ENCODE measurements at regions not wholly inside any gene's neighbourhood (a gene's known extent, or its start where the extent isn't known, plus 50 kb on each side); places are given as distances from the start of the nearest gene placed in this dataset.

- H3K27ac Mint-ChIP-seq: no peak overlapping the region
- no peak for DNase-seq
- H3K4me3 Mint-ChIP-seq: no peak overlapping the region
- ATAC-seq (ENCODE audit: poor library complexity): no peak
- Histone ChIP-seq H3K27me3 (ENCODE audit: control insufficient read depth in 1 of 2, insufficient read depth in 2 of 2, low read length in 2 of 2) (peaks cover 26 to 30% of the 10 kb centered on the region in 2 experiments), H3K9me3 (ENCODE audit: control insufficient read depth in 1 of 2, insufficient read depth in 1 of 2, low read length in 2 of 2) (peaks cover 0 to 11% of the 10 kb centered on the region in 2 experiments), H3K4me1 (ENCODE audit: insufficient read depth, low read length) (peaks cover 3% of the 10 kb centered on the region), H3K36me3 (ENCODE audit: insufficient read depth, low read length) (no peaks in the 10 kb centered on the region), H3K4me3 (ENCODE audit: low read length) (no peak overlapping the region), H3K27ac (ENCODE audit: low read depth in 1 of 2, low read length in 2 of 2) (no peak overlapping the region)
- no peaks in the 10 kb centered on the region for H3K36me3 Mint-ChIP-seq (ENCODE audit: low read depth)
- ChIA-PET POLR2A (no interaction called here), CTCF (no interaction called here)
- intact Hi-C loops (cut with DNase I, micrococcal nuclease): no loop called here
- peaks cover 37% of the 10 kb centered on the region for H3K27me3 Mint-ChIP-seq
- no peak for TF ChIP-seq CTCF (IDR thresholded peaks at IDR 0.05)
- H3K9me3 Mint-ChIP-seq: no peaks in the 10 kb centered on the region
- no peaks in the 10 kb centered on the region for H3K4me1 Mint-ChIP-seq (ENCODE audit: low read depth)
Measured at GRCh38 chr9:136604823-136605525, 57.7 kb upstream of the EGFL7 start.

GRCh38 chr9:136603901-136604814 lies 58.3 kb upstream of the NOTCH1 start:
- H3K4me1 ChIP-seq (ENCODE audit: insufficient read depth, low read length): peaks cover 3% of the 10 kb centered on the region
- no peaks in the 10 kb centered on the region for H3K36me3 Mint-ChIP-seq (ENCODE audit: low read depth)
- H3K36me3 ChIP-seq (ENCODE audit: insufficient read depth, low read length): no peaks in the 10 kb centered on the region
- H3K9me3 Mint-ChIP-seq: no peaks in the 10 kb centered on the region
- no peak overlapping the region for H3K4me3 ChIP-seq (ENCODE audit: low read length)
- DNase-seq (no peak), ATAC-seq (ENCODE audit: poor library complexity) (no peak)
- no peak overlapping the region for H3K4me3 Mint-ChIP-seq
- H3K4me1 Mint-ChIP-seq (ENCODE audit: low read depth): no peaks in the 10 kb centered on the region
- CTCF ChIA-PET: no interaction called here
- no peak overlapping the region for H3K27ac ChIP-seq (ENCODE audit: low read depth in 1 of 2, low read length in 2 of 2)
- TF ChIP-seq CTCF (IDR thresholded peaks at IDR 0.05): no peak
- POLR2A ChIA-PET: no interaction called here
- no peak overlapping the region for H3K27ac Mint-ChIP-seq
- H3K9me3 ChIP-seq (ENCODE audit: control insufficient read depth in 1 of 2, insufficient read depth in 1 of 2, low read length in 2 of 2): peaks cover 0 to 19% of the 10 kb centered on the region in 2 experiments
- intact Hi-C loops (cut with DNase I, micrococcal nuclease): no loop called here
- peaks cover 34 to 36% of the 10 kb centered on the region in 2 experiments for H3K27me3 ChIP-seq (ENCODE audit: control insufficient read depth in 1 of 2, insufficient read depth in 2 of 2, low read length in 2 of 2)
- peaks cover 37% of the 10 kb centered on the region for H3K27me3 Mint-ChIP-seq

- POLR2A ChIA-PET: no interaction called here
- no peak for ATAC-seq (ENCODE audit: poor library complexity)
Measured at GRCh38 chr9:136603216-136603615, 57.4 kb upstream of the NOTCH1 start.

More at GRCh38 chr9:136603216-136603615, 57.4 kb upstream of the NOTCH1 start:
- H3K36me3 Mint-ChIP-seq (ENCODE audit: low read depth): no peaks in the 10 kb centered on the region
- no peak overlapping the region for H3K4me3 Mint-ChIP-seq
- no peak for DNase-seq
- peaks cover 31% of the 10 kb centered on the region for H3K27me3 Mint-ChIP-seq
- Histone ChIP-seq H3K9me3 (ENCODE audit: control insufficient read depth in 1 of 2, insufficient read depth in 1 of 2, low read length in 2 of 2) (peaks cover 0 to 19% of the 10 kb centered on the region in 2 experiments), H3K36me3 (ENCODE audit: insufficient read depth, low read length) (no peaks in the 10 kb centered on the region), H3K27me3 (ENCODE audit: control insufficient read depth in 1 of 2, insufficient read depth in 2 of 2, low read length in 2 of 2) (peaks cover 37 to 41% of the 10 kb centered on the region in 2 experiments), H3K27ac (ENCODE audit: low read depth in 1 of 2, low read length in 2 of 2) (no peak overlapping the region), H3K4me1 (ENCODE audit: insufficient read depth, low read length) (peaks cover 3% of the 10 kb centered on the region), H3K4me3 (ENCODE audit: low read length) (no peak overlapping the region)
- intact Hi-C loops (cut with DNase I, micrococcal nuclease): no loop called here
- CTCF ChIA-PET: no interaction called here
- no peaks in the 10 kb centered on the region for H3K4me1 Mint-ChIP-seq (ENCODE audit: low read depth)
- no peaks in the 10 kb centered on the region for H3K9me3 Mint-ChIP-seq
- no peak for TF ChIP-seq CTCF (IDR thresholded peaks at IDR 0.05)
- no peak overlapping the region for H3K27ac Mint-ChIP-seq
